Omental fat pad (tissue), 3 donors: ENCODE measurements at regions not wholly inside any gene's neighbourhood (a gene's known extent, or its start where the extent isn't known, plus 50 kb on each side); places are given as distances from the start of the nearest gene placed in this dataset.

Experiments used
- ATAC-seq: fragments of 150-250 bp; one replicate; pipeline ENCODE4 v1.9.1; 2016; ENCODE audit warnings: mild to moderate bottlenecking, moderate library complexity; ENCODE audit not compliant: low FRiP score
- DNase-seq: peaks from one replicate; pipeline ENCODE4 v3.0.0-alpha.2; 2019; ENCODE audit warnings: low spot score
- CTCF ChIP-seq, 3 donors: fragments of 450-650 bp; IDR thresholded peaks; one replicate each; pipeline ENCODE4 v1.5.1; 2016 to 2017; ENCODE audit warnings: antibody characterized with exemption in 3 of 3, mild to moderate bottlenecking in 3 of 3, moderate library complexity in 2 of 3

- DNase-seq (no peak), ATAC-seq (no peak)
- TF ChIP-seq CTCF (IDR thresholded peaks at IDR 0.05) = no peak
Measured at GRCh38 chr2:120981443-120981842, 245.8 kb downstream of the GLI2 start.

DNA sequence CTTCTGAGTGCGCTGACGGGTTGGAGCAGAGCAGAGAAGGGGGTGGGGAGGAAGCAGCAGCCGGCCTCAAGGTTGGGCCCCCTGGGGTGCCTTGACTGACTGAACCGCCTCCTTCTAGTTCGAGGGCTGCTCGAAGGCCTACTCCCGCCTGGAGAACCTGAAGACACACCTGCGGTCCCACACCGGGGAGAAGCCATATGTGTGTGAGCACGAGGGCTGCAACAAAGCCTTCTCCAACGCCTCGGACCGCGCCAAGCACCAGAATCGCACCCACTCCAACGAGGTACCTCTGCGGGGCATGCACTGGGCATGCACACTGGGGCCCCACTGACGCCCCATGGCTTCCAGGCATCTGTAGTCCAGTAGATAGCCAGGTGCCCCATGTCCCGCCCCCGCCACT, 246.9 kb downstream of the GLI2 start:
- no peak for DNase-seq
- ATAC-seq = no peak
- no peak for TF ChIP-seq CTCF (IDR thresholded peaks at IDR 0.05)

DNA sequence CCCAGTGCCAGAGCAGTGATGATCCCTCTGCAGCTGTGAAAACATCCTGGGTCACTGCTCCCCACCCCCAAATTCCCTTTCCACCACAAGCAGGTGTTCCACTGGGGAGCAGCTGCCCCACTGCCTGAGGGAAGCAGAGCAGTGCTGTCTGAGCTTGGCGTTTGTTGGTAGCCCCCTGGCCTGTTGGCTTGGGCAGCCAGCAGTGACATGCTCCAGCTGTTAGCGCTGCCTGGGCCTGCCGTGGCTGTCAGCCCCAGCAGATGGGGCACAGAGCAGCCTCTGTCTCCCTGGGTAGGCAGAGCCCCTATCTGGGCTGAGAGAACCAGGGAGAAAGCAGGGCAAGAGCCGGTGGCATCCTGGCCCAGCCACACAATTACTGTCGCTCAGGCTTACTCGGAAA, 247.7 kb downstream of the GLI2 start:
- no peak for ATAC-seq
- TF ChIP-seq CTCF (IDR thresholded peaks at IDR 0.05) = no peak
- no peak for DNase-seq

DNA sequence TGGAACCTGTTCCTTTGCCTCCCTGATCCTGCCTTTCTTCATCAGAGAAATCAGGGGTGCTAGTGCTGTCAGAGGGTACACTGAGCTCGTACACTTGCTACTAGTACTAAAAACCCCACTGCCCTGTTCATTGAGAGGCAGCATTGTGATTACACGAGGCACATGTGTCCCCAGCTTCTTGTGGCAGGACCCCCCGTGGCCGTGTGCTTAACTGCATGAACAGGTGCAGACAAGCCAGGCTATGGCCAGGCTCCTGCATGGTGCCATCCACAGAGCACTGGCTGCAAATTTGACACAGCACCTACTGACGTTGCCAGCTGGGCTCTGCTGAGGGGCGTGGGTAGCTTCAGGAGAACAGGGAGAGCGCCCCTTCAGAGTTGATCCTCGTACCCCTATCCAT, 248.4 kb downstream of the GLI2 start:
- DNase-seq (no peak), ATAC-seq (no peak)
- TF ChIP-seq CTCF (IDR thresholded peaks at IDR 0.05) = no peak

DNA sequence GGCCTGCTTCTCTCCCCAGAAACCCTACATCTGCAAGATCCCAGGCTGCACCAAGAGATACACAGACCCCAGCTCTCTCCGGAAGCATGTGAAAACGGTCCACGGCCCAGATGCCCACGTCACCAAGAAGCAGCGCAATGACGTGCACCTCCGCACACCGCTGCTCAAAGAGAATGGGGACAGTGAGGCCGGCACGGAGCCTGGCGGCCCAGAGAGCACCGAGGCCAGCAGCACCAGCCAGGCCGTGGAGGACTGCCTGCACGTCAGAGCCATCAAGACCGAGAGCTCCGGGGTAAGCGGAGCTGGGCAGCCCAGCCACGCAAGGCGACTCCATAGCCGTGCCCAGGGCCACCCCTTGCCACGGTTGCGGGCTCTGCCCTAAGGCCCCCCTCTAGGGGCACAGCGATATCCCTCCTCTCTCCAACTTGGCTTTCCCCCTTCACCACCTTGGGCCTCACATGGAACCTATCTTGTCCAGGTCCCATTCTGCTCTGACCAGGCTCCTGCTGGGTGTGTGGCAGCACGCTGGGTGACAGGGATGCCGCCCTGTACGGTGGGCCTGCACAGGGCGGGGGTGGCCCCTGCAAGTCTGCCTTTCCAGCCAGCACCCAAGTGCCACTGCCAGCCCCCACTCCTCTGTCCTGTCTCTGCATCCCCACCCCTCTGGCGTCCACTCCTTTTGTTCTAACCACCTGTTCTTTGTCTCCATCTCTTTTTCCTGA, 248.9 kb downstream of the GLI2 start:
- TF ChIP-seq CTCF (IDR thresholded peaks at IDR 0.05) = no peak
- no peak for DNase-seq
- ATAC-seq = no peak

DNA sequence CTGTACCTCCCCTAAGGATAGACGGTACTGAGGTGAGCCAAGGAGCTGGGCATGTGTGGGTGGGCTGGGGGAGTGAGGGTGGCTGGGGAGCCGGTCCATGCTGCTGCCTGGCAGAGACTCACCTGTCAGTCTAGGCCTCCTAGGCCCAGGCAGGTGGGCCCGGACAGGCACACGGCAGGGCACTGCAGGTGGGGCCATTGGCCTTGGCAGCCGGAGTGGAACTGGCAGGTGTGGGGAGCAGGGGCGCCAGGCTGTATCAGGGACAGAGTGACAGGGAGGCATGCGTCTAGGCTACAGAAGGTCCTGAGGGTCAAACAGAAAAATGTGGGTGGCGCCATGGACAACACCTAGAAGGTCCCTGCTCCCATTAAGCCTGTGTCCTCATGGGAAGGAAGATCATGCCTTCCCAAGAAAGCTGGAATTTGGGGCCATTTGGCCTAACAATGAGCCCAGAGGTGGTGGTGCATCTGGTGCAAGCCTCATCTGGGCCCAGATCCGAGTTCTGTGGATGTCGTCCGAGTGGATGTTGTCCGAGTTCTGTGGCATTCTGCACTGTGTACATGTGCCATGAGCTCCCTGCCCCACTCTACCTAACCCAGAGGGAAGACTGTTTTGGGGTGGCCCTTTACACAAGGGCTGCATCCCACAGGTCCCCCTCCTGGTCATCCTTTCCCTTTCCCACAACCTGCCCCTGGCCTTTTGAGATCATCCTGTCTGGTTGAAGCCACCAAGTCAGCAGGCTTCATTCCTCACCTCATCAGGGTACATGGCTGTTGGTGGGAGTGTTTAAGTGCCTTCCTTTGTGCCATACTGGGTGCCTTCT, 249.7 kb downstream of the GLI2 start:
- ATAC-seq (no peak), DNase-seq (no peak)
- TF ChIP-seq CTCF (IDR thresholded peaks at IDR 0.05) = no peak
